Stimulated activated CD8-positive, alpha-beta memory T cell treated with anti-CD3 and anti-CD28 coated beads, Interleukin-15, amount 100 ng/mL, for 48 hours (primary cell): ENCODE measurements at regions not wholly inside any gene's neighbourhood (a gene's known extent, or its start where the extent isn't known, plus 50 kb on each side); places are given as distances from the start of the nearest gene placed in this dataset.
"Not testable (repeated sequence)": the region's sequence is repeated elsewhere in the genome, so short reads cannot be mapped to it uniquely, and the experiment has no call there.

ENCODE experiments used
- DNase-seq, 2 donors: peaks; one replicate each; pipeline ENCODE4 v3.0.0-alpha.2; 2020; ENCODE audit warnings: low read depth in 2 of 2

GRCh38 chr22:23381661-23382427 lies 198.2 kb downstream of the IGLL1 start:
- no peak for DNase-seq

GRCh38 chr22:23380911-23381310 lies 199.2 kb downstream of the IGLL1 start:
- DNase-seq, result no peak

GRCh38 chr22:23380230-23380573 lies 199.9 kb downstream of the IGLL1 start:
- no peak for DNase-seq

GRCh38 chr22:23379540-23380229 lies 199.4 kb downstream of the BCR start:
- DNase-seq, result not testable (repeated sequence)

- DNase-seq, result no peak
Measured at GRCh38 chr22:23377767-23378166, 197.5 kb downstream of the BCR start.

- DNase-seq, result peak; percentile 33 to 35
Measured at GRCh38 chr22:23376256-23376655, 195.9 kb downstream of the BCR start.

- DNase-seq, result no peak
Measured at GRCh38 chr22:23375031-23375827, 194.9 kb downstream of the BCR start.

- DNase-seq, result no peak
Measured at GRCh38 chr22:23373601-23374000, 193.3 kb downstream of the BCR start.

GRCh38 chr22:23370251-23370650 lies 189.9 kb downstream of the BCR start:
- no peak for DNase-seq

GRCh38 chr22:23369054-23369685 lies 188.9 kb downstream of the BCR start:
- DNase-seq, result no peak
